RKO (cell line): ENCODE measurements at regions not wholly inside any gene's neighbourhood (a gene's known extent, or its start where the extent isn't known, plus 50 kb on each side); places are given as distances from the start of the nearest gene placed in this dataset.
"Not testable (repeated sequence)": the region's sequence is repeated elsewhere in the genome, so short reads cannot be mapped to it uniquely, and the experiment has no call there.

ENCODE experiments used
- DNase-seq: peaks from one replicate; pipeline ENCODE4 v3.0.0-alpha.2; 2016; ENCODE audit warnings: low spot score

- DNase-seq, result no peak
Measured at GRCh38 chr4:169342906-169343564, 72.3 kb upstream of the SH3RF1 start.

- no peak for DNase-seq
Measured at GRCh38 chr4:169342159-169342860, 71.6 kb upstream of the SH3RF1 start.

- DNase-seq, result no peak
Measured at GRCh38 chr4:169341490-169341889, 70.7 kb upstream of the SH3RF1 start.

- no peak for DNase-seq
Measured at GRCh38 chr4:169340834-169341233, 70.1 kb upstream of the SH3RF1 start.

GRCh38 chr4:169338241-169338640 lies 67.5 kb upstream of the SH3RF1 start:
- DNase-seq, result no peak

GRCh38 chr4:169337510-169337909 lies 66.8 kb upstream of the SH3RF1 start:
- no peak for DNase-seq

GRCh38 chr4:169335331-169335730 lies 64.6 kb upstream of the SH3RF1 start:
- peak; percentile 13 for DNase-seq

GRCh38 chr4:169334335-169334734 lies 63.6 kb upstream of the SH3RF1 start:
- DNase-seq, result no peak

- no peak for DNase-seq
Measured at GRCh38 chr4:169333265-169333664, 62.5 kb upstream of the SH3RF1 start.

GRCh38 chr4:169332583-169332982 lies 61.8 kb upstream of the SH3RF1 start:
- no peak for DNase-seq

GRCh38 chr4:169330811-169331210 lies 60.1 kb upstream of the SH3RF1 start:
- DNase-seq, result no peak

GRCh38 chr4:169330095-169330494 lies 59.3 kb upstream of the SH3RF1 start:
- DNase-seq, result no peak

GRCh38 chr4:169327951-169328350 lies 57.2 kb upstream of the SH3RF1 start:
- no peak for DNase-seq

- DNase-seq, result not testable (repeated sequence)
Measured at GRCh38 chr4:169323925-169324324, 53.2 kb upstream of the SH3RF1 start.

GRCh38 chr4:169322833-169323232 lies 52.1 kb upstream of the SH3RF1 start:
- not testable (repeated sequence) for DNase-seq
